Tongue (tissue), 2 donors: ENCODE measurements at regions not wholly inside any gene's neighbourhood (a gene's known extent, or its start where the extent isn't known, plus 50 kb on each side); places are given as distances from the start of the nearest gene placed in this dataset. TPM values are rescaled to one million over a fixed set of nuclear protein-coding genes. Genes with fewer than 3 reads are reported as not detected.
A peak's percentile ranks its signal among the peaks of the same experiment; 100 is the strongest.

Experiments
- DNase-seq: peaks from one replicate; pipeline ENCODE4 v3.0.0-alpha.2; 2015
- small RNA-seq: library from RNA; depleted of rRNA; stranded (forward); fragments of <200 nt; gene quantifications from one replicate; pipeline ENCODE3, GENCODE V24; 2014; ENCODE audit warnings: low replicate concordance

DNA sequence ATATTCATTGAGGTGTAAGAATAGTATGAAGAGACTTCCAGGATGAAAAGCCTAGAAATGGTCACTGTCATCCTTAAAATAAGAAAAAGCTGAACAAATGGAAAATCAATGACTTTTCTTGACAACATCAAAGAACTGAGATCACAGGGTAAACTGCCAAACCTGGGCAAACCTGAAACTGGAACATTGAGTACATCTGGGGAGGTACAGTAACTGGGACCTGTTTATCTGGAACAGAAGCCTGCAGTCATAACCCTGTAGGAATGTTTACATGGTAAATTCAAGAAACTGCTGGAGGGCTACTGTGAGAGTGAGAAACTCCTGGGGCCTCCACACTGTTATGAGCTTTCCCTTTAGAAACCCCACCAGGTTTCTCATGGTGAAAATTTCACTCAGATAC lies 130.1 kb upstream of the PIRT start:
- no peak for DNase-seq

DNA sequence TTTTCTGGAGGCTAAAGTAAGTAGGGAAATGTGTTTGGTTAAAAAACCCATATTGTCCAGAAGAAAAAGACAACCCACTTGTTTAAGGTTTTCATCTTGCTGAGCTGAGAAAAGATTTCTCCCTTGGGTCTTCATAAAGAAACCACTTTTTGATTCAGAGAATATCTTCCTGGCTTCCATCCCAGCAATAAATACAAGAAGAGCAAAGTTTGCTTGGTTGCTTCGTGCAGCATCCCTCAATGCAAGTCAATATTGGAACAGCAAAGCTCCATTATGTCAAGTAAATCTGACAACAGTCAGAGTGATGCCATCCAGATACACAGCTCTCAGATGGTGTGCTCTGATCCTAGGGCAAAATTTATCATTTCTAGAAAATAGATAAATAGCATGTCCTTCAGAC lies 118.9 kb upstream of the PIRT start:
- peak; percentile 16 for DNase-seq

DNA sequence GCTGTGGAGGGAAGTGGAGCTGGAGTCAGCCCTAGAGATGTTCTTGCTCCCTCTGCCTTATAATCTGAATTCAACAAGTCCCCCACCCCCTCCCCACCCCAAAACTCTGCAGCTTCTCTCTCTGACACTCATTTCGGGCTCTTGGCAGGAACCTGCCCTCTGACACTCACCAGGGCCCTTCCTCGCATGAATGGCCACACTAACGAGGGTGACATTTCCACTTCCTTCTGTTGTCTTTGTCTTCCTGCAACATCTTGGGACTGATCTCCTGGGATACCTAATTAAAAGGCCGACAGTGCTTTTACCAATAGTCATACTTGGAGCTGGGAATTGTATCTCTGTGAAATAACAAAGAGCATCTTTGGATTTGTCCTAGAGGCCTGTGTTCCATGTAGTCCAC lies 106.9 kb upstream of the PIRT start:
- peak; percentile 6 for DNase-seq

DNA sequence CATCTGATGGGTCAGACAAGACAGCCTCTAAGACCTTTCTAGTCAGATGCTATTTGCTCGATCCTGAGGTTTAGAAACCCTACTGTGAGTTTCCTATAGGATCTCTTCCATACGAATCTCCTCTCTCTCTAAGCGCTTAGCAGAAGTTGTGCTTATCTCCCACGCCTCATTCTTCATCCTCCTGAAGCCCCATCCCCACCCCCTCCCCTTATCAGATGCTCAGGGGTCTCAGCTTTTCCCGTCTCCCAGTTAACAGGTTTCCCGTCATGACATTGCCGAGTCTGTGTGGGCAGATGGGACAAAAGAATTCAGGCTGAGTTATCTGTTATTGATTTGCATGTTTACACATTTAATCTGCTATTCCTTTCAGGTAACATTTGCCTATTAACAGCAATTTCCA lies 99.0 kb upstream of the PIRT start:
- no peak for DNase-seq

DNA sequence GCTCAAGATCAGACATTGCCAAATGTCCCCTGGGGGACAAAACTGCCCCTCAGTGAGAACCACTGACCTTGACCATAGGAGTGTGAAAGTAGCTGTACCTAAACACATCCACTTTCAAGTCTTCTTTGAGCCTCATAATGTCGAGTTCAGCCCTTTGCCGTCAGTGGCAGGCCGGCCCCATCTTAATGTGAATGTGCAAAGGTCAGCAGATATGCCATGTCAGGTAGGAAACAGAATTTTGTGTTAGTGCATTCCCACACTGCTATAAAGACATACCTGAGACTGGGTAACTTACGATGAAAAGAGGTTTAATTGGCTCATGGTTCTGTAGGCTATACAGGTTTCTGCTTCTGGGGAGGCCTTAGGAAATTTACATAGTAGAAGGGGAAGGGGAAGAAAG lies 95.1 kb upstream of the PIRT start:
- DNase-seq = no peak

DNA sequence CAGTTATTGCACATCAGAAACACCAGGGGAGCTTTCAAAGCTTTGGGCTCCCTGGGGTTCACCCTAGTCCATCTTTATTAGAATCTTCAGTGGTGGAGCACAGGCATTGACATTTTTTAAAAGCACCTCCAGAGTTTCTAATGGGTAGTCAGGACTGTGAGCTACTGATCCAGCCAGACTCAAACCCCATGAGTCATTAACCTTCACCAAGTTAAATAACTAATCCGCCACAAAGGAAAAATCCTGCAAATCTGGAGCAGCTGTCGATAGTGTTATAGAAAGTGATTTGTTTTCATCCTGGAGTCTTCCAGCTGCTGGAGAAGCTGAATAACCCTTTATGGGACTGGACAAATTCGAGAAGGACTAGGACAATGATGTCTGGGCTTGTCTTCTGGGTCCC lies 93.2 kb upstream of the PIRT start:
- DNase-seq = peak; percentile 34

DNA sequence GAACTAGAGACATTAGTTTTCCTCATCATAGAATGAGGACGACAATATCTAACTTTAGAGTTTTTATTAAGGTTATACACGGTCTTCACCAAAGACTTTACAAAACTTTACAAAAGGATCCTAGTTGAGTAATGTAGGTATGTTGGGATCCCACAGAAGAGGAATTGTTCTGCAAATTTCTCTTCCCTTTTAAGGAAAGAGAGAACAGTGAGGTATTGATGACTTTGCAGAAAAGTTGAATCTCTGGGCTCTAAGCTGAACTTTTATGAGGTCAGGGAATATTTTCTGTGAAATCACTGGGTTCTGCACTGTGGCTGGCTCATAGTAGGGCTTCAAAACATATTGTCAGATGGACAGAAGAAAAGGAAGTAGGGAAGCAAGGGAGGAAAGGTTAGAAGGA lies 89.8 kb upstream of the PIRT start:
- no peak for DNase-seq

DNA sequence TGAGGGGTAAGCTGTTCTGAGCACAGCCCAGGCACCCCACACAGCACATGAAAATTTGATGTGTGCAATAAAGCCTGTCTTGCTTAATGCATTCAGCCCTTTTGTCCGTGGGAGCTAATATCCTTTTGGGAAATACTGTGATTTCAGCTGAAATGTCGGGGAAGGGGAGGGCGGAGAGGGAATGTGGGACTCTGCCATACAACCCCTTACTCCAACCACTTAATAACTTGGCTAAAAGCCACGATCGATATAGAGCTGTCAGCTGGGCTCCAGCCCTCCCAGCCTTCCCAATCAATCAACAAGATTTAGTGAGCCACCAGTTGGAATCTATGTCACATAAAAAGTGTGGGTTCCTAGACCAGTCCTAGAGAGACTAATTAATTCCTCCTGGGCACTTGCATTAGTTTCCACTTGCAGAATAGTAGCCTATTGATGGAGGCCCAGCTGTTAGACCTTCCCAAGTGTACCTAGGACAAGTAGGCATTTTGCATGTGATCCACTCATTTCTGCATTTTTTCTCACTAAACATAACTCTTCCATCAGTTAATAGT lies 82.7 kb upstream of the PIRT start:
- no peak for DNase-seq

DNA sequence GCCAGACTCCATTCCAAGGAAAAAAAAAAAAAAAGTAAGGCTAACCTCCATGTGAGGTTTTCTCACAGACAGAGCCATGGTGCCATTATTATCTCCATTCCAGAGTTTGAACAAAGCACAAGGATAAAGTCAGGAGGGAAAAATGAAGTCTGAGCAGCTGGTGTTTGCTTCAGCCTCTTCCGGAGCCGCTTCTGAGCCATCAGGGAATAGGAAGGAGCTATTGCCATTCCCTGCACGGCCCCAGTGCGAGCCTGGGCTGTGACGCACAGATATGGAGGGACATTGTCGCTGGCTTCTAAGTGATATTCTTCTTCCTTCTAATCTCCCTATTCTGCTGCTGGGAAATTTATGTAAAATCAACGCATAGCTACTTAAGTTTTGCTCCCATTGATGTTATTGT lies 69.5 kb upstream of the PIRT start:
- DNase-seq = no peak

DNA sequence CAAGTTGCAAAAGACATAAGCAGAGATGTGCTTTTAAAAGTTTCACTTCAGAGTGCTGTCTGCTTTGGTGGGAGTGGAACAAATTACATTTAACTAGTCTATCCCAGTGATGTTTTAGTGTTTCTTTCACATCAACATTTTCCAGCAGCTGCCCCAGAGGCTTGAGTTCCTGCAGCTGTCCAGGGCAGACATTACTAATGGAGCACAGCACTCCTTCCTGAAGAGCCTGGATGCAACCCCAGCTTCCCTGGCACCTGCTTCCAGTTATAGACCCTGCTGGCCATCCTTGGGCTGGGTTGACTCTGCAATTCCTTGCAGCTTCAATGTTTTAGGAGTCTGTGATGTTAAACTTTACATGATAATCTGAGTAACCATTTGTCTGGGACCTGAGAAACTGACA lies 61.4 kb upstream of the PIRT start:
- DNase-seq = peak; percentile 82

DNA sequence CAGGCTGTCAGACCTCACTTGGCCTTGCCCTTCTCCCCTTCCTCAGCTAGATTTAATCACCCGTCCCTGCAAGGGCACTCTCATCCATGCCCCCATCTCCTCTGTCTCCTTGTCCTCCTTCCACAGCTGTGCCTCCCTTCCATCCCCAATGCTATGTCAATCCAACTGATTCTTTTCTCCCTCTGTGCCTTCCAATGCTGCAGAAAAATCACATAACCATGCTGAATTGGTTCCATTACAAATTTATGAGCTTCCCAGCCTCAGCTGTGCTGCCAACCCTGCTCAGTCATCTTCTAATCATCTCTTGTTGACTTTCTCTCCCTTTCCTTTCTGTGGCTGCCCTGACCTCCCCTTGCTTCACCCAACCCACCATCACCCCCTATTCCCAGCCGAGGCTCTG lies 56.3 kb upstream of the PIRT start:
- DNase-seq = no peak

DNA sequence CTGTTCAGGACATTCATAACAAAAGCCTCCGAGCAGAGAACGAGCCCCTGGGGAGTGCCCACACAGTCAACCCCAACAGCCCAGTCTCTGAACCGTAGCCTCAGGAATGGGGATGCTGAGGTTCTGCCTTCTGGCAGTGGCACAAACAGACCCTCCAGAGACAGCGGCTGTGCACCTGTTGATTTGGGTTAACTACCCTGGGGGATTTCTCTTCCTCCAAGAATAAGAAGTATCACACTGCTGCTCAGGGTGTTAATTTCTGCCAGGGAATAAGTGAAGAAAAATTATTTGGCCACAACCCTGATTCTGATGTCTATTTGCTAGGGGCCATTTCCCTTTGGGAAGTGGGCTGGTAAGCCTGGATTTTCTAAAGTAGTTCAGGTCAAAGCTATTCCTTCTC lies 51.0 kb upstream of the PIRT start:
- no peak for DNase-seq

Small RNA genes in the stretch of these regions (small RNA-seq; reads per million reads assigned to genes)
- gene RN7SL601P = not detected
